AG04450 (cell line): ENCODE measurements at regions not wholly inside any gene's neighbourhood (a gene's known extent, or its start where the extent isn't known, plus 50 kb on each side); places are given as distances from the start of the nearest gene placed in this dataset.

Source experiments
- CTCF ChIA-PET: fragments of 300-600, 350-600 bp; formaldehyde crosslinking; extraction: SDS; loops from one replicate; lab custom pipeline; 2022; ENCODE audit warnings: antibody characterized with exemption, inconsistent platforms; lab: Charles Lee
- POLR2A ChIA-PET: fragments of 350-600 bp; formaldehyde crosslinking; extraction: SDS; loops from one replicate; lab custom pipeline; 2021; ENCODE audit warnings: antibody characterized with exemption, inconsistent platforms; lab: Yijun Ruan, JAX
- DNase-seq: peaks from one replicate; pipeline ENCODE4 v3.0.0-alpha.2; 2011; ENCODE audit warnings: low read depth, low spot score
- H3K27ac ChIP-seq: one replicate; pipeline ENCODE4 v1.5.1; 2012; ENCODE audit warnings: low read depth, low read length, control low read depth
- H3K27me3 ChIP-seq: one replicate; pipeline ENCODE4 v1.6.0; 2012; ENCODE audit warnings: low read length; ENCODE audit not compliant: control insufficient read depth, insufficient read depth
- H3K4me3 ChIP-seq: 2 replicates; pipeline ENCODE4 v1.5.1; 2011; ENCODE audit warnings: mild to moderate bottlenecking, low read depth, low read length, control low read depth
- H3K9me3 ChIP-seq: 2 replicates; pipeline ENCODE4 v1.5.1; 2012; ENCODE audit warnings: low read length; ENCODE audit not compliant: control insufficient read depth, insufficient read depth
- TF ChIP-seq, protein P1 (sequence below): IDR thresholded peaks from 2 replicates; pipeline ENCODE4 v1.5.1; 2011; ENCODE audit warnings: low read depth, low read length, control low read depth, inconsistent platforms

- TF ChIP-seq, protein P1, sequence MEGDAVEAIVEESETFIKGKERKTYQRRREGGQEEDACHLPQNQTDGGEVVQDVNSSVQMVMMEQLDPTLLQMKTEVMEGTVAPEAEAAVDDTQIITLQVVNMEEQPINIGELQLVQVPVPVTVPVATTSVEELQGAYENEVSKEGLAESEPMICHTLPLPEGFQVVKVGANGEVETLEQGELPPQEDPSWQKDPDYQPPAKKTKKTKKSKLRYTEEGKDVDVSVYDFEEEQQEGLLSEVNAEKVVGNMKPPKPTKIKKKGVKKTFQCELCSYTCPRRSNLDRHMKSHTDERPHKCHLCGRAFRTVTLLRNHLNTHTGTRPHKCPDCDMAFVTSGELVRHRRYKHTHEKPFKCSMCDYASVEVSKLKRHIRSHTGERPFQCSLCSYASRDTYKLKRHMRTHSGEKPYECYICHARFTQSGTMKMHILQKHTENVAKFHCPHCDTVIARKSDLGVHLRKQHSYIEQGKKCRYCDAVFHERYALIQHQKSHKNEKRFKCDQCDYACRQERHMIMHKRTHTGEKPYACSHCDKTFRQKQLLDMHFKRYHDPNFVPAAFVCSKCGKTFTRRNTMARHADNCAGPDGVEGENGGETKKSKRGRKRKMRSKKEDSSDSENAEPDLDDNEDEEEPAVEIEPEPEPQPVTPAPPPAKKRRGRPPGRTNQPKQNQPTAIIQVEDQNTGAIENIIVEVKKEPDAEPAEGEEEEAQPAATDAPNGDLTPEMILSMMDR, result no peak
- ChIA-PET CTCF (no interaction called here), POLR2A (no interaction called here)
- peaks cover 11% of the 10 kb centered on the region for H3K9me3 ChIP-seq
- H3K27me3 ChIP-seq, result no peaks in the 10 kb centered on the region
- no peak overlapping the region for H3K27ac ChIP-seq
- H3K4me3 ChIP-seq, result no peak overlapping the region
- no peak for DNase-seq
These were observed 1798.4 kb upstream of the WWC1 start for GRCh38 chr5:166493040-166493439.

DNA sequence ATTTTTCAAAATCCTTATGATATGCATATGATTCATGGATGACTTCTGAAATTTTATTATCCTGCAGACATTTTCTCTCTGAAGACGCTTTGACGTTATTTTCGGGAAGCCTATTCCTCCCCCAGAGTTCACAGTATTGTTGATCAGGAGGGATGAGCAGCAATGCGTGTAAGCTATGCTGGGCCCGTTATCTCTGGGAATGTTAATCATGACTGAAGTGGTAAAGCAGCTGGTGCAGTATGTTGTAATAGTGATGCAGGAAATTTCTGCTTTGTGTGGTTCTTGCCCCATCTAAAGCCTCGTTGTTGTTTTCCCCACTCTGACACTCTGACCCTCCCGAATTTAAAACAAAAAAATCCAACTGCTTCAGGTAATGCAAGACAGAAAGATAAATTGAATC is 1797.8 kb upstream of the WWC1 start:
- TF ChIP-seq, protein P1, result no peak
- ChIA-PET POLR2A (no interaction called here), CTCF (no interaction called here)
- Histone ChIP-seq H3K9me3 (peaks cover 11% of the 10 kb centered on the region), H3K27me3 (no peaks in the 10 kb centered on the region), H3K4me3 (no peak overlapping the region), H3K27ac (no peak overlapping the region)
- no peak for DNase-seq

DNA sequence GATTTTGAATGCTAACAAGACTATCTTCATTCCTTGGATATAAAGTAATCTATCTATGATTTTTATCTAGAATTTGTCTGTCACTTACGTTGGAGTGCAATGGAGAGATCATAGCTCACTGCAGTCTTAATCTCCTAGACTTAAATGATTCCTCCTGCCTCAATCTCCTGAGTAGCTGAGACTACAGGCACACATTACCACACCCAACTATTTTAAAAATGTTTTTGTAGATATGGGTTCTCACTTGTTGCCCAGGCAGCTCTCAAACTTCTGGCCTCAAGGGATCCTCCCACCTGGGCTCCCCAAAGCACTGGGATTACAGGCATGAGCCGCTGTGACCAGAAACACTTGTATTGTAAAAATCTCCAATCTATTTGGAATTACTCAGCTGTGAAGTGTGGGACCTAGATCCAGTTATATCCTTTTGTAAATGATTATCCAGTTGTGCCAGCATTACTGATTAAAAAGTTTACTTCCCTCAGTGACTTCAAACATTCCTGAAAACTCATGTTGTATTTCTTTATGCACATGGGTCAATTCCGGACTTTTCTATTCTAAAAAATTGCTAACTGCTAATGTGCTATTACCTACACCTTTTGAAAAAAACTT is 1793.8 kb upstream of the WWC1 start:
- no peak overlapping the region for H3K27ac ChIP-seq
- TF ChIP-seq, protein P1, result no peak
- ChIA-PET CTCF (no interaction called here), POLR2A (no interaction called here)
- H3K9me3 ChIP-seq, result peaks cover 2% of the 10 kb centered on the region; the same call in 1 of the 2 replicates
- no peak for DNase-seq
- H3K27me3 ChIP-seq, result no peaks in the 10 kb centered on the region
- H3K4me3 ChIP-seq, result no peak overlapping the region

GRCh38 chr5:166499447-166500240 is 1791.8 kb upstream of the WWC1 start:
- ChIA-PET CTCF (no interaction called here), POLR2A (no interaction called here)
- Histone ChIP-seq H3K27ac (no peak overlapping the region), H3K4me3 (no peak overlapping the region), H3K27me3 (no peaks in the 10 kb centered on the region), H3K9me3 (no peaks in the 10 kb centered on the region)
- TF ChIP-seq, protein P1, result no peak
- DNase-seq, result no peak

DNA sequence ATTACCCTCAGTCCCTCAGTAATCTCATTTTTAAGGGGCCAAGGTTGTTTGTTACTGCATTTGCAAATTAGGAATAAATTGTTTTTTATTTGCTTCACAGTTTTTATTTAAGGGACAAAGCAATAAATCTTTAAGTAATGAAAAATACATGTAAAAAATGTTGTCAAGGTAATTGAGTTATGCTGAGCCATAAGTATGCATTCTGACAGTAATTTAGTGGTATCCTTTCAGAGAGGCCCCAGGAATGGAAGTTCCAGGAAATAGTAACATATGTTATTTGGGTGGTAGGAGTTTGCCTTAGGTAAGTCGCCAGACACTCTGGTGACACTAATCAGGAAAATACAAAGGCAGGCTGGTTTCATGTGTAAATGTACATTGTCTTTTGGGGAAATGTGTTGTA is 1787.9 kb upstream of the WWC1 start:
- Histone ChIP-seq H3K27ac (no peak overlapping the region), H3K4me3 (no peak overlapping the region), H3K27me3 (no peaks in the 10 kb centered on the region), H3K9me3 (peaks cover 4% of the 10 kb centered on the region)
- POLR2A ChIA-PET, result no interaction called here
- TF ChIP-seq, protein P1, result no peak
- CTCF ChIA-PET, result no interaction called here
- no peak for DNase-seq
